Transverse colon (tissue), 3 donors: ENCODE measurements at regions not wholly inside any gene's neighbourhood (a gene's known extent, or its start where the extent isn't known, plus 50 kb on each side); places are given as distances from the start of the nearest gene placed in this dataset.

Source experiments
- CTCF ChIP-seq, 5 experiments: fragments of 200-600 bp in 3 of 5; fragments of 450-650 bp in 2 of 5; sonication (generic) in 3 of 5; IDR thresholded peaks; 1 replicate in 2 of 5; 2 replicates in 3 of 5; pipeline ENCODE4 v1.5.1; 2016 to 2017; ENCODE audit warnings: antibody characterized with exemption in 5 of 5, inconsistent platforms in 3 of 5, mild to moderate bottlenecking in 2 of 5, moderate library complexity in 1 of 5
- EP300 ChIP-seq: sonication (generic); formaldehyde crosslinking; IDR thresholded peaks from one replicate; pipeline ENCODE4 v1.6.1; 2017; ENCODE audit warnings: antibody characterized with exemption, low read depth
- POLR2A ChIP-seq: fragments of 450-650 bp; IDR thresholded peaks from one replicate; pipeline ENCODE4 v1.6.1; 2016; ENCODE audit warnings: antibody characterized with exemption, mild to moderate bottlenecking, moderate library complexity

GRCh38 chr4:20532116-20532790 lies 168.0 kb upstream of the PACRGL start:
- no peak for TF ChIP-seq CTCF (IDR thresholded peaks at IDR 0.05)
- no peak for TF ChIP-seq POLR2A
- no peak for TF ChIP-seq EP300
